Mammary epithelial cell (primary cell): ENCODE measurements at regions not wholly inside any gene's neighbourhood (a gene's known extent, or its start where the extent isn't known, plus 50 kb on each side); places are given as distances from the start of the nearest gene placed in this dataset.

Source experiments
- CTCF ChIP-seq, 2 donors: IDR thresholded peaks in 1 of 2; conservative IDR thresholded peaks in 1 of 2; 2 replicates each; pipeline ENCODE4 v1.5.1; 2011 to 2012; ENCODE audit warnings: inconsistent platforms in 2 of 2, low read length in 2 of 2, mild to moderate bottlenecking in 2 of 2, control low read depth in 1 of 2, low read depth in 1 of 2; ENCODE audit not compliant: insufficient read depth in 1 of 2; ENCODE audit errors: extremely low read depth in 1 of 2
- EZH2 ChIP-seq: IDR thresholded peaks from 2 replicates; pipeline ENCODE4 v1.6.1; 2012; ENCODE audit warnings: low read length, inconsistent platforms, borderline replicate concordance

GRCh38 chr1:74952786-74953185 lies 181.4 kb upstream of the LHX8 start:
- no peak for TF ChIP-seq CTCF (conservative IDR thresholded peaks at IDR 0.05 in 1 of 2, IDR thresholded peaks at IDR 0.05 in 1 of 2; ENCODE audit: extremely low read depth in 1 of 2, insufficient read depth in 1 of 2, low read depth in 1 of 2, low read length in 2 of 2)
- no peak for TF ChIP-seq EZH2
